GM10248 (cell line): ENCODE measurements at regions not wholly inside any gene's neighbourhood (a gene's known extent, or its start where the extent isn't known, plus 50 kb on each side); places are given as distances from the start of the nearest gene placed in this dataset.

Source experiments
- CTCF ChIA-PET: fragments of 300-600 bp; sonication (Branson Sonifier 250); formaldehyde crosslinking; extraction: SDS; loops from one replicate; lab custom pipeline; 2021; ENCODE audit warnings: antibody characterized with exemption; lab: Yijun Ruan, JAX
- POLR2A ChIA-PET: fragments of 350-650 bp; sonication (Branson Sonifier 250); formaldehyde crosslinking; extraction: SDS; loops from one replicate; lab custom pipeline; 2020; ENCODE audit warnings: antibody characterized with exemption; lab: Yijun Ruan, JAX
- DNase-seq: peaks from one replicate; pipeline ENCODE4 v3.0.0; 2012; ENCODE audit errors: extremely low spot score
- CTCF ChIP-seq: IDR thresholded peaks from 2 replicates; pipeline ENCODE4 v1.5.1; 2012; ENCODE audit warnings: mild to moderate bottlenecking, low read depth; ENCODE audit errors: extremely low read depth, missing control alignments, control extremely low read depth

- ChIA-PET CTCF (no interaction called here), POLR2A (no interaction called here)
- no peak for TF ChIP-seq CTCF
- DNase-seq, result no peak
Observed at GRCh38 chr17:70897446-70897845, 728.1 kb downstream of the KCNJ2 start.

DNA sequence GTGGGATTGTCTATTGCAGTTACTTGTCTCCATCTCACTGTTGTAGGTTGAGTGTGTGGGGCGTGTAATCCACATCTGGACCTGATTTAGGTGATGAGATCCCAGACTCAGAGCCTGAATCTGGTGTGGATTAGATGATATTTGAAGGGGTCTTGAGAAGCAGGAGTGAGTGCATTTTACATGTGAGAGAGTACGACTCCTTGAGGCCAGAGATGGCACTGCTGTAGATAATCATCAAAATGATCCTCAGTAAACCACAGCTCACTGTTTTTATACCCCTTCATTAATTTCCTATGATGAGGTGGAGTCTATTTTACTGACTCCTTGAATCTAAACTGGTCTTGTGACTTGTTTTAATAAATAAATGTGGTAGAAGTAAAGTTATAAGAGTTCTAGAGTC is 732.5 kb downstream of the KCNJ2 start:
- ChIA-PET CTCF (no interaction called here), POLR2A (no interaction called here)
- no peak for TF ChIP-seq CTCF
- no peak for DNase-seq

GRCh38 chr17:70905796-70906195 is 736.5 kb downstream of the KCNJ2 start:
- ChIA-PET POLR2A (no interaction called here), CTCF (no interaction called here)
- no peak for DNase-seq
- no peak for TF ChIP-seq CTCF

DNA sequence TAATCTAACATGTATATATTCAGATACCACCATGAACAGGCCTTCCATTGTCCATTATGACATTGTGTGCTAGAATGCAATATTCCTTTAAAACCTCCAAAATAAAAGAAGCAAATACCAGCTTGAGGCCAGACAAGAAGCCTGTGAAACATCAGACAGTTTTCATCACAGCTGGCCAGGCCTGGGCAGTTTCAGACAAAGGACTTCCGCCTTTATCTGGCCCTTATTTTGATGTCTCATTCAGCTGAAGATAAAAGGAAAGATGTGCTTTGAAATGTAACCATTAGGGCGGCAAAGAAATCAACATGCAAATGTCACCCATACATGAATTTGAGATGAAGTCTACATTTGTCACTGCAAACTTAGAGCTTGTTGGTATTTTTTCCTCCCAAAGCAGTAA is 737.5 kb downstream of the KCNJ2 start:
- TF ChIP-seq CTCF, result no peak
- ChIA-PET POLR2A (no interaction called here), CTCF (interaction anchor here (1.0 kb wide), 1 partner anchor 10 kb away, joined by 3 read pairs; no protein-coding TSS in a partner anchor)
- no peak for DNase-seq

GRCh38 chr17:70912716-70913485 is 743.6 kb downstream of the KCNJ2 start:
- no peak for DNase-seq
- POLR2A ChIA-PET, result no interaction called here
- TF ChIP-seq CTCF, result no peak
- CTCF ChIA-PET, result no interaction called here

- ChIA-PET CTCF (no interaction called here), POLR2A (no interaction called here)
- DNase-seq, result no peak
- no peak for TF ChIP-seq CTCF
Observed at GRCh38 chr17:70916469-70916868, 747.1 kb downstream of the KCNJ2 start.

- no peak for TF ChIP-seq CTCF
- POLR2A ChIA-PET, result no interaction called here
- CTCF ChIA-PET, result no interaction called here
- no peak for DNase-seq
Observed at GRCh38 chr17:70919241-70919640, 749.9 kb downstream of the KCNJ2 start.
